Activated B cell treated with CpG ODN at 0.5 μM for 24 hours (primary cell): ENCODE measurements at regions not wholly inside any gene's neighbourhood (a gene's known extent, or its start where the extent isn't known, plus 50 kb on each side); places are given as distances from the start of the nearest gene placed in this dataset.

Experiments
- ATAC-seq: fragments of 200-7000 bp; cut with Tn5 transposase; one replicate; pipeline ENCODE4 v1.10.0; 2021; ENCODE audit warnings: low read depth, mild to moderate bottlenecking, moderate library complexity
- CTCF ChIA-PET: fragments of 350-600 bp; sonication (Branson Sonifier 250); formaldehyde crosslinking; loops from one replicate; lab custom pipeline; 2021; ENCODE audit warnings: antibody characterized with exemption; lab: Charles Lee
- POLR2A ChIA-PET: fragments of 350-600 bp; sonication (Branson Sonifier 250); formaldehyde crosslinking; loops from one replicate; lab custom pipeline; 2021; ENCODE audit warnings: antibody characterized with exemption; lab: Charles Lee
- DNase-seq: peaks from one replicate; pipeline ENCODE4 v3.0.0; 2022
- H3K27ac Mint-ChIP-seq: one replicate; pipeline ENCODE4 v1.8.0; 2020; ENCODE audit warnings: mixed read lengths
- H3K27me3 Mint-ChIP-seq: one replicate; pipeline ENCODE4 v1.8.0; 2021; ENCODE audit warnings: mixed read lengths
- H3K36me3 Mint-ChIP-seq: one replicate; pipeline ENCODE4 v1.8.0; 2021; ENCODE audit warnings: low read depth, mixed read lengths
- H3K4me1 Mint-ChIP-seq: one replicate; pipeline ENCODE4 v1.8.0; 2021; ENCODE audit warnings: mixed read lengths
- H3K4me3 Mint-ChIP-seq: one replicate; pipeline ENCODE4 v1.8.0; 2020; ENCODE audit warnings: mild to moderate bottlenecking, mixed read lengths
- H3K9me3 Mint-ChIP-seq: one replicate; pipeline ENCODE4 v1.8.0; 2020; ENCODE audit warnings: mixed read lengths
- intact Hi-C: fragments of 100-400 bp; cut with micrococcal nuclease; formaldehyde crosslinking; loops from one replicate; pipeline ENCODE4 v1.15.1; 2024
- TF ChIP-seq, protein P1 (sequence below): fragments of 200-600 bp; IDR thresholded peaks from one replicate; pipeline ENCODE4 v1.8.0; 2022; ENCODE audit warnings: antibody characterized with exemption, mild to moderate bottlenecking

DNA sequence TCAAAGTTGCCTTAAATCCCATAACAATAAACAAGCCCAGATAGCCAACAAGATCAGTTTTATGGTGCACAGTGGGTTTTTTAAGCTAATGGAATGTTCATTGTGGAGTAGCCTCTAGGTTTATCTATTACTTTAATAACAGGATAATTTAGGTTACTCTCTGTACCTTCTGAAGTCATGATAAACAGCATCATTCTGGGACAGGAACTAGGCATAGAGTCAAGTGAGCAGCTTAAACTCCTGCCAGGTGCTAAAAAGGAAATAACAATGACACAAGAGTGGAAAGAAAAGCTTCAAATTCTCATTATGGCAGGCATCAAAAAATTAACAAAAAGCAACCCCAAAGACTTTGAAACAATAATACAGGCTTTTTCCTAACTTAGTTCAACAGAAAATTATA is 228.8 kb downstream of the HACE1 start:
- Mint-ChIP-seq H3K27ac (no peak overlapping the region), H3K36me3 (no peaks in the 10 kb centered on the region), H3K27me3 (no peaks in the 10 kb centered on the region), H3K4me3 (no peak overlapping the region), H3K9me3 (no peaks in the 10 kb centered on the region), H3K4me1 (no peaks in the 10 kb centered on the region)
- POLR2A ChIA-PET: no interaction called here
- TF ChIP-seq, protein P1, sequence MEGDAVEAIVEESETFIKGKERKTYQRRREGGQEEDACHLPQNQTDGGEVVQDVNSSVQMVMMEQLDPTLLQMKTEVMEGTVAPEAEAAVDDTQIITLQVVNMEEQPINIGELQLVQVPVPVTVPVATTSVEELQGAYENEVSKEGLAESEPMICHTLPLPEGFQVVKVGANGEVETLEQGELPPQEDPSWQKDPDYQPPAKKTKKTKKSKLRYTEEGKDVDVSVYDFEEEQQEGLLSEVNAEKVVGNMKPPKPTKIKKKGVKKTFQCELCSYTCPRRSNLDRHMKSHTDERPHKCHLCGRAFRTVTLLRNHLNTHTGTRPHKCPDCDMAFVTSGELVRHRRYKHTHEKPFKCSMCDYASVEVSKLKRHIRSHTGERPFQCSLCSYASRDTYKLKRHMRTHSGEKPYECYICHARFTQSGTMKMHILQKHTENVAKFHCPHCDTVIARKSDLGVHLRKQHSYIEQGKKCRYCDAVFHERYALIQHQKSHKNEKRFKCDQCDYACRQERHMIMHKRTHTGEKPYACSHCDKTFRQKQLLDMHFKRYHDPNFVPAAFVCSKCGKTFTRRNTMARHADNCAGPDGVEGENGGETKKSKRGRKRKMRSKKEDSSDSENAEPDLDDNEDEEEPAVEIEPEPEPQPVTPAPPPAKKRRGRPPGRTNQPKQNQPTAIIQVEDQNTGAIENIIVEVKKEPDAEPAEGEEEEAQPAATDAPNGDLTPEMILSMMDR: no peak
- intact Hi-C loops: no loop called here
- CTCF ChIA-PET: no interaction called here
- no peak for DNase-seq
- no peak for ATAC-seq

DNA sequence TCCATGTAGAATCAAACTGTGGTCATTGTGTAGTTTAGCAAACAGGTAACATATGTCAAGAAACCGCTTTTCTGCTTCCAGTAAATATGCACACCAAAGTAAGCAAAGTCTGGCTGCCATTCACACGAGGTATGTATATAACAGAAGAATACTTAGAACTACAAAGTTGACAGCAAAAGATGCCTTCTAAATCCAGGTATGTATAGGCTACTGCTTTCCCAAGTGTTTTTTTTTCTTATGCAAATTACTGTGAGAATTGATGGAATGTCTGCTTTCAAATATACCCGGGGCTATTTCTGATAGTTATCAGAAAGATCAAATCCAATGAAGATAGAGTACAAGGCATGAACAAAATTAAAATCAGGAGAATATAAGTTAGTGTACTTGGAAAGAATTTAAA is 229.2 kb downstream of the HACE1 start:
- ATAC-seq (no peak), DNase-seq (no peak)
- TF ChIP-seq, protein P1: no peak
- CTCF ChIA-PET: no interaction called here
- H3K27me3 Mint-ChIP-seq: no peaks in the 10 kb centered on the region
- no peaks in the 10 kb centered on the region for H3K36me3 Mint-ChIP-seq
- POLR2A ChIA-PET: no interaction called here
- H3K9me3 Mint-ChIP-seq: no peaks in the 10 kb centered on the region
- H3K4me3 Mint-ChIP-seq: no peak overlapping the region
- no peaks in the 10 kb centered on the region for H3K4me1 Mint-ChIP-seq
- no peak overlapping the region for H3K27ac Mint-ChIP-seq
- intact Hi-C loops: no loop called here

DNA sequence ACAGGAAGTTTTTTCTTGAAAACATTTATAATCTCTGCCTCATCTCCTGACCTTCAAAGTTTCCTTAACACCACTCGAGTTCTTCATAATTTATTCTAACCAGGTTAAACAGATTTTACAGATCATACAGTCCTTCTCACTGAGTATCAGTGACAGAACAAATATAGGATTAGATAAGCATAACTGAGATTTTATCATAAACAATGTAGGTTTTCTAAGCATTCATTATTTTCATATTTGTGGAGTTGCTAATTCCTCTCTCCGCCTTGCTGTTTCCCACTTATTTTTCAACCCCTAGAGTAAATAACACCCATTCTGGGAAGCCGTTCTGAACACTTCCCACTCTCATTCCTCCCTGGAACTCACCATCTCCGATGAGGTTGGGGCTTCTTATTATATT is 229.9 kb downstream of the HACE1 start:
- no peaks in the 10 kb centered on the region for H3K36me3 Mint-ChIP-seq
- H3K4me3 Mint-ChIP-seq: no peak overlapping the region
- H3K9me3 Mint-ChIP-seq: no peaks in the 10 kb centered on the region
- ChIA-PET CTCF (no interaction called here), POLR2A (no interaction called here)
- no peaks in the 10 kb centered on the region for H3K4me1 Mint-ChIP-seq
- no peak for DNase-seq
- TF ChIP-seq, protein P1: no peak
- H3K27me3 Mint-ChIP-seq: no peaks in the 10 kb centered on the region
- no peak overlapping the region for H3K27ac Mint-ChIP-seq
- ATAC-seq: no peak
- intact Hi-C loops: no loop called here

DNA sequence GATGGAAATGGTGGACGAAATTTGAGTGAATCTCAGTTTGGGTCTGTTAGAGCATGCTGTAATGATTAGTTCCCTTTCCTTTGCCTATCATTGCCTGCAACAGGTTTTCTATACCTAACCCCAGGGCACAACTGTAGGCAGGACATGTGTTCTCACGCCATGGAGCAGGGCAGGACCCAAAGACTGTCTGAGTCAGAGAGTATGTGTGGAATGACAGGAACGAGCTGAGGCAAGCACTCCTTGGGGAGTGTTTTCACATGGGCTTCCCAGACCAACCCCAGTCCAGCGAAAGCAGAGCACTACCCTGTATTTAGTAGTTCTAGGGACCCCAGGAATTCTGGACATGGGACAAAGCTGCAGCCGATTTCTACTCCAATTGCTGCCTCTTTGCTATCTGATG is 234.2 kb downstream of the HACE1 start:
- intact Hi-C loops: no loop called here
- DNase-seq: no peak
- TF ChIP-seq, protein P1: no peak
- H3K27ac Mint-ChIP-seq: no peak overlapping the region
- no peaks in the 10 kb centered on the region for H3K36me3 Mint-ChIP-seq
- no peaks in the 10 kb centered on the region for H3K4me1 Mint-ChIP-seq
- no peaks in the 10 kb centered on the region for H3K27me3 Mint-ChIP-seq
- POLR2A ChIA-PET: no interaction called here
- ATAC-seq: no peak
- CTCF ChIA-PET: no interaction called here
- no peaks in the 10 kb centered on the region for H3K9me3 Mint-ChIP-seq
- no peak overlapping the region for H3K4me3 Mint-ChIP-seq

DNA sequence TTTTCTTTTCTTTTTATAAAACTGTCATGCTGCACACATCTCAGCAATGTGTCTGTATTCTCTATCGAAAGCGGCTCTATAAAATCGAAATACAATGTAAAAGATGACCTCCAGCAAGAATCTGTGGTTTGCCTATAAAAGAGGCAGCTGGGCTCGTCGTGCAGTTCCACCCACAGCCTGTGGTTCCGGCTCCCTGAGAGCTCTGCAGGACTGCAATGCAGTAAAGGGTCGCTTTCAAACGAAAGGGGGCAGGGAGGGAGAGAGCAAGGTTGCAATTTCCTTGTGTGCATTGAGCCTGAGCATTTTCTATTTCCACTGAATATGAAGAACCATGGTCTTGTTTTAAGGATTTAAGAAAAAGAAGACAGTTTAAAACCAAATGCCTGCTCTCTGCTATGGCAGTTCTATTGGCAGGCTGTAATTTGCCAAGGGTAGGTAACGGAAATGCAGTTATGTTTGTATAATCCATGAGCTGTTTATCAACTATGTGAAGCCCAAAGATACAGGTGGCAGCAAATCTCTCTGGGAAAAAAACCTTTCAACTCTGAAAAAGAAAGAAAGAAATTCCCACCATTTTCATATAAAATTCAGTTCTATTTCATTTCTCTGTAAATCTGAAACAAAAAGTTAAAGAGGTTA is 236.5 kb downstream of the HACE1 start:
- POLR2A ChIA-PET: no interaction called here
- ATAC-seq (no peak), DNase-seq (no peak)
- Mint-ChIP-seq H3K27ac (no peak overlapping the region), H3K27me3 (no peaks in the 10 kb centered on the region), H3K36me3 (no peaks in the 10 kb centered on the region), H3K9me3 (no peaks in the 10 kb centered on the region), H3K4me1 (no peaks in the 10 kb centered on the region), H3K4me3 (no peak overlapping the region)
- intact Hi-C loops: no loop called here
- TF ChIP-seq, protein P1: no peak
- CTCF ChIA-PET: no interaction called here
